HEK293 (cell line): ENCODE measurements at regions not wholly inside any gene's neighbourhood (a gene's known extent, or its start where the extent isn't known, plus 50 kb on each side); places are given as distances from the start of the nearest gene placed in this dataset.

Experiments
- MYNN ChIP-seq: fragments of 450-650 bp; formaldehyde crosslinking; IDR thresholded peaks from 2 replicates; pipeline ENCODE4 v1.5.1; 2016; ENCODE audit warnings: missing biosample characterization, missing genetic modification characterization, borderline replicate concordance
- RBAK ChIP-seq: fragments of 450-650 bp; formaldehyde crosslinking; IDR thresholded peaks from 2 replicates; pipeline ENCODE4 v1.5.1; 2016; ENCODE audit warnings: missing biosample characterization, missing genetic modification characterization
- SALL2 ChIP-seq: fragments of 450-650 bp; formaldehyde crosslinking; IDR thresholded peaks from 2 replicates; pipeline ENCODE4 v1.5.0; 2017; ENCODE audit warnings: missing biosample characterization, mild to moderate bottlenecking, missing genetic modification characterization, borderline replicate concordance
- YY1 ChIP-seq: fragments of 450-650 bp; formaldehyde crosslinking; IDR thresholded peaks from 2 replicates; pipeline ENCODE4 v1.5.1; 2018; ENCODE audit warnings: missing biosample characterization, missing genetic modification characterization
- TF ChIP-seq, protein P1 (sequence below): fragments of 450-650 bp; formaldehyde crosslinking; IDR thresholded peaks from 2 replicates; pipeline ENCODE4 v1.5.1; 2016; ENCODE audit warnings: missing biosample characterization, missing genetic modification characterization

DNA sequence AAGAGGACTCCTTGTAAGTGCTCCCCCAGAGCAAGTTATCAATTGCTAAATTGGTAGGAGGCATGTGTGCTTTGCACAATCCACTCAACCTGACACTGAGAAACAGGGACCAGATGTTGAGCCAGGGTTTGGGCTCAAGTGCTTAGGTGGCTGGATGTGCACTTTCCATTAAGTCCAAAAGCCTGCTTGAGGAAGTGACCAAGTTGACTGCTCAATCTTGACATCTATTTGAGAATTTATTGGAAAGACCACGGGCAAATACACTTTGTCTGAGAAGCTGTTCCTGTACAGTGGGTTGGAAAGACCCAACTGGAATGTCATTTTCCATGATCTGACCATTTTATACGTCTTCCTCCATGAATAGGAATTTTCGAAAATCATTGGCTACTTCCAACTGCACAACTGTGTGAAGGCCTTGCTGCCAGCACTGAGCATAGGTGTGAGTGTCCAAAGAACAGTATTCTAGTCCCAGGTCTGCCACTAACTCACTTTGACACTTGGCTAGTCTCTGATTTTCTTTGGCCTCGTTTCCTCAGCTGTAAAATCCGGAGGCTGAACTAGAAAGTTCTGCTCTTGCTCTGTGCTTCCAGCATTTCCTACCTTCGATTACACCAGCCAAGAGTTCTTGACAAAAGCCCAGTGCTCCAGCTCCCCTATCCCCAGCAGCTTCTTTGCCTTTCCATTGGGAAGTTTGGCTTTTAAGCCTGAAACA, 186.9 kb upstream of the ECI2 start:
- TF ChIP-seq MYNN (tag by site-specific recombination) (no peak), YY1 (tag by site-specific recombination) (no peak), RBAK (tag by site-specific recombination) (no peak), SALL2 (no peak)
- TF ChIP-seq, protein P1, sequence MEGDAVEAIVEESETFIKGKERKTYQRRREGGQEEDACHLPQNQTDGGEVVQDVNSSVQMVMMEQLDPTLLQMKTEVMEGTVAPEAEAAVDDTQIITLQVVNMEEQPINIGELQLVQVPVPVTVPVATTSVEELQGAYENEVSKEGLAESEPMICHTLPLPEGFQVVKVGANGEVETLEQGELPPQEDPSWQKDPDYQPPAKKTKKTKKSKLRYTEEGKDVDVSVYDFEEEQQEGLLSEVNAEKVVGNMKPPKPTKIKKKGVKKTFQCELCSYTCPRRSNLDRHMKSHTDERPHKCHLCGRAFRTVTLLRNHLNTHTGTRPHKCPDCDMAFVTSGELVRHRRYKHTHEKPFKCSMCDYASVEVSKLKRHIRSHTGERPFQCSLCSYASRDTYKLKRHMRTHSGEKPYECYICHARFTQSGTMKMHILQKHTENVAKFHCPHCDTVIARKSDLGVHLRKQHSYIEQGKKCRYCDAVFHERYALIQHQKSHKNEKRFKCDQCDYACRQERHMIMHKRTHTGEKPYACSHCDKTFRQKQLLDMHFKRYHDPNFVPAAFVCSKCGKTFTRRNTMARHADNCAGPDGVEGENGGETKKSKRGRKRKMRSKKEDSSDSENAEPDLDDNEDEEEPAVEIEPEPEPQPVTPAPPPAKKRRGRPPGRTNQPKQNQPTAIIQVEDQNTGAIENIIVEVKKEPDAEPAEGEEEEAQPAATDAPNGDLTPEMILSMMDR (tag by site-specific recombination): no peak
